SH-SY5Y (cell line): ENCODE measurements at regions not wholly inside any gene's neighbourhood (a gene's known extent, or its start where the extent isn't known, plus 50 kb on each side); places are given as distances from the start of the nearest gene placed in this dataset.

Source experiments
- GATA2 ChIP-seq: IDR thresholded peaks from 2 replicates; pipeline ENCODE4 v1.6.1; 2011; ENCODE audit warnings: mild to moderate bottlenecking, low read depth, low read length
- GATA3 ChIP-seq: IDR thresholded peaks from 2 replicates; pipeline ENCODE4 v1.6.1; 2011; ENCODE audit warnings: low read depth, mild to moderate bottlenecking, low read length, moderate library complexity

DNA sequence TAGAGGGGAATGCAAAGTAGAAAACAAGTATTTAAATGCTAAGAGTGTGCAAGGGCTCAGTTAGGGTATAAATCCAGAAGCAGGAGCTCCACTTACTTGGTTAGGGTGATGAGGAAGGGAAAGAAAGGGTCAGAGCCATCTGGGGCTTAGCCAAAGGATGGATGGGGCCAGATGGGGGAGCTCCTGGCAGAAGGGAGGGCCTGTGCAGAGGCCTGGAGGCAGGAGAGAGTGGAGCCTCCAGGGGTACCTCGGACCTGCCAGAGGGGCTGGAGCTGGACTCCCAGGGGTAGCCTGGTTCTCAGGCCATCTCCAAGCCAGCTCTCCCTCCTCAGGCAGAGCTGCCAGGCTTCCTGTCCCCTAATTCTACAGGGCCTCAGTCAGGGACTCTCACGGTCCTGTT lies 506.3 kb downstream of the SHQ1 start:
- no peak for TF ChIP-seq GATA2
- TF ChIP-seq GATA3: no peak
